CD14-positive monocyte (primary cell): ENCODE measurements at regions not wholly inside any gene's neighbourhood (a gene's known extent, or its start where the extent isn't known, plus 50 kb on each side); places are given as distances from the start of the nearest gene placed in this dataset.
"Not testable (repeated sequence)": the region's sequence is repeated elsewhere in the genome, so short reads cannot be mapped to it uniquely, and the experiment has no call there.

Source experiments
- DNase-seq, 3 donors: peaks; one replicate each; pipeline ENCODE4 v3.0.0-alpha.2; 2011 to 2022
- H2AFZ ChIP-seq: 2 replicates; pipeline ENCODE4 v1.6.0; 2012; ENCODE audit warnings: mild to moderate bottlenecking, low read depth, low read length, inconsistent platforms; ENCODE audit not compliant: insufficient read depth, poor library complexity, severe bottlenecking
- H3K27ac ChIP-seq, 2 donors: 1 replicate in 1 of 2; 2 replicates in 1 of 2; pipeline ENCODE4 v1.5.1; 2012 to 2013; ENCODE audit warnings: low read length in 2 of 2, control low read depth in 1 of 2, inconsistent platforms in 1 of 2, low read depth in 1 of 2, mild to moderate bottlenecking in 1 of 2
- H3K27me3 ChIP-seq, 2 donors: one replicate each; pipeline versions ENCODE4 v1.6.0 to v1.6.1; 2011 to 2013; ENCODE audit warnings: low read length in 2 of 2; ENCODE audit not compliant: control insufficient read depth in 2 of 2, insufficient read depth in 2 of 2
- H3K36me3 ChIP-seq, 2 donors: replicated peaks in 1 of 2; 1 replicate in 1 of 2; 2 replicates in 1 of 2; pipeline versions ENCODE4 v1.5.1 to v1.6.1; 2012 to 2013; ENCODE audit warnings: low read length in 2 of 2, control low read depth in 1 of 2, inconsistent platforms in 1 of 2, mild to moderate bottlenecking in 1 of 2; ENCODE audit not compliant: insufficient read depth in 2 of 2, control insufficient read depth in 1 of 2
- H3K4me1 ChIP-seq, 2 donors: 1 replicate in 1 of 2; 2 replicates in 1 of 2; pipeline versions ENCODE4 v1.5.1 to v1.6.1; 2012 to 2013; ENCODE audit warnings: low read length in 2 of 2, control low read depth in 1 of 2, inconsistent platforms in 1 of 2, mild to moderate bottlenecking in 1 of 2, moderate library complexity in 1 of 2; ENCODE audit not compliant: insufficient read depth in 2 of 2, control insufficient read depth in 1 of 2
- H3K4me2 ChIP-seq: replicated peaks from 2 replicates; pipeline ENCODE3; 2012; ENCODE audit warnings: low read length, moderate library complexity, mild to moderate bottlenecking; ENCODE audit not compliant: poor library complexity, severe bottlenecking; ENCODE audit errors: extremely low read depth
- H3K4me3 ChIP-seq, 3 experiments: fragments of 200-600 bp in 1 of 3; sonication (generic) in 1 of 3; replicated peaks in 1 of 3; 1 replicate in 2 of 3; 2 replicates in 1 of 3; pipeline ENCODE4 v1.5.1; 2011 to 2013; ENCODE audit warnings: low read length in 3 of 3, mild to moderate bottlenecking in 3 of 3, control low read depth in 2 of 3, low read depth in 2 of 3, inconsistent platforms in 1 of 3, moderate library complexity in 1 of 3
- H3K79me2 ChIP-seq: 2 replicates; pipeline ENCODE4 v1.6.0; 2012; ENCODE audit warnings: mild to moderate bottlenecking, control low read depth, inconsistent platforms, low read length, moderate library complexity; ENCODE audit not compliant: insufficient read depth
- H3K9ac ChIP-seq: 2 replicates; pipeline ENCODE4 v1.6.0; 2017; ENCODE audit warnings: low read length, mild to moderate bottlenecking; ENCODE audit not compliant: insufficient read depth, poor library complexity, severe bottlenecking
- H3K9me3 ChIP-seq, 2 donors: replicated peaks in 1 of 2; 1 replicate in 1 of 2; 2 replicates in 1 of 2; pipeline versions ENCODE4 v1.5.1 to v1.6.1; 2012 to 2013; ENCODE audit warnings: low read length in 2 of 2, control low read depth in 1 of 2; ENCODE audit not compliant: control insufficient read depth in 1 of 2, insufficient read depth in 1 of 2
- H4K20me1 ChIP-seq: 2 replicates; pipeline ENCODE4 v1.6.0; 2012; ENCODE audit warnings: mild to moderate bottlenecking, low read length, control low read depth, moderate library complexity; ENCODE audit not compliant: insufficient read depth
- H3K27ac Mint-ChIP-seq, 7 donors: one replicate each; pipeline ENCODE4 v1.8.0; 2020; ENCODE audit warnings: mild to moderate bottlenecking in 7 of 7, mixed read lengths in 7 of 7, moderate library complexity in 6 of 7, inconsistent platforms in 2 of 7
- H3K27me3 Mint-ChIP-seq, 3 donors: one replicate each; pipeline ENCODE4 v1.8.0; 2021 to 2022; ENCODE audit warnings: low read depth in 3 of 3, mild to moderate bottlenecking in 3 of 3, mixed read lengths in 3 of 3, moderate library complexity in 3 of 3, inconsistent platforms in 1 of 3
- H3K36me3 Mint-ChIP-seq, 2 donors: one replicate each; pipeline ENCODE4 v1.8.0; 2020; ENCODE audit warnings: mixed read lengths in 2 of 2, inconsistent platforms in 1 of 2, mild to moderate bottlenecking in 1 of 2
- H3K4me1 Mint-ChIP-seq: one replicate; pipeline ENCODE4 v1.8.0; 2020; ENCODE audit warnings: mild to moderate bottlenecking, mixed read lengths
- H3K4me3 Mint-ChIP-seq, 2 donors: one replicate each; pipeline ENCODE4 v1.8.0; 2020; ENCODE audit warnings: mild to moderate bottlenecking in 2 of 2, mixed read lengths in 2 of 2, moderate library complexity in 1 of 2
- H3K9me3 Mint-ChIP-seq, 7 donors: one replicate each; pipeline ENCODE4 v1.8.0; 2020 to 2022; ENCODE audit warnings: mixed read lengths in 7 of 7, mild to moderate bottlenecking in 6 of 7, moderate library complexity in 6 of 7, inconsistent platforms in 2 of 7
- CTCF ChIP-seq: fragments of 200-600 bp; IDR thresholded peaks from one replicate; pipeline ENCODE4 v1.8.0; 2022; ENCODE audit warnings: antibody characterized with exemption, mild to moderate bottlenecking
- WGBS: methylation state at CpG from one replicate; pipeline ENCODE4 v1.1.5; 2013; ENCODE audit warnings: missing lambda C conversion rate; ENCODE audit not compliant: insufficient coverage; 5-methylcytosine and 5-hydroxymethylcytosine counted together
- intact Hi-C, 2 donors: fragments of 100-400 bp; cut with micrococcal nuclease; formaldehyde crosslinking; loops; one replicate each; pipeline versions ENCODE4 v1.15.0 to v1.15.1; 2023

- Mint-ChIP-seq H3K4me3 (no peak overlapping the region), H3K4me1 (no peaks in the 10 kb centered on the region), H3K9me3 (peaks cover 0 to 13% (median 4%) of the 10 kb centered on the region in 7 donors), H3K27me3 (no peaks in the 10 kb centered on the region), H3K36me3 (no peaks in the 10 kb centered on the region), H3K27ac (no peak overlapping the region)
- no peaks in the 10 kb centered on the region for H3K4me1 ChIP-seq
- no peaks in the 10 kb centered on the region for H3K36me3 ChIP-seq
- H3K27ac ChIP-seq = no peak overlapping the region
- no CpG with 5 or more reads among the region's 7 CpGs for WGBS
- no peaks in the 10 kb centered on the region for H3K9me3 ChIP-seq
- H4K20me1 ChIP-seq = no peaks in the 10 kb centered on the region
- no peak overlapping the region for H3K9ac ChIP-seq
- no peak overlapping the region for H3K4me3 ChIP-seq
- H3K4me2 ChIP-seq = no peak overlapping the region
- no peaks in the 10 kb centered on the region for H3K79me2 ChIP-seq
- H2AFZ ChIP-seq = no peak overlapping the region
- no peaks in the 10 kb centered on the region for H3K27me3 ChIP-seq
- intact Hi-C loops = no loop called here
- no peak for DNase-seq
- no peak for TF ChIP-seq CTCF
These were observed 227.9 kb upstream of the IRAK1BP1 start for GRCh38 chr6:78639111-78640110.

GRCh38 chr6:78643976-78644375 is 223.4 kb upstream of the IRAK1BP1 start:
- H4K20me1 ChIP-seq, H3K79me2 ChIP-seq, DNase-seq, intact Hi-C loops, H3K27ac ChIP-seq, H3K36me3 ChIP-seq, H3K4me2 ChIP-seq, H3K4me1 ChIP-seq, H3K4me3 Mint-ChIP-seq, H3K27ac Mint-ChIP-seq, H3K4me1 Mint-ChIP-seq, H3K27me3 ChIP-seq, H3K27me3 Mint-ChIP-seq, H3K9ac ChIP-seq, H3K4me3 ChIP-seq, H2AFZ ChIP-seq, H3K36me3 Mint-ChIP-seq: not testable (repeated sequence)
- WGBS = 75% methylated on average over 5 of the region's 6 CpGs
- peaks cover 0 to 12% of the 10 kb centered on the region in 2 donors for H3K9me3 ChIP-seq
- H3K9me3 Mint-ChIP-seq = peaks cover 8 to 27% (median 16%) of the 10 kb centered on the region in 7 donors

- H3K79me2 ChIP-seq, H3K4me2 ChIP-seq, H3K4me1 Mint-ChIP-seq, DNase-seq, H3K27ac ChIP-seq, H3K4me1 ChIP-seq, H3K27me3 Mint-ChIP-seq, H3K36me3 ChIP-seq, H3K9ac ChIP-seq, H3K27me3 ChIP-seq, H3K4me3 Mint-ChIP-seq, H2AFZ ChIP-seq, H4K20me1 ChIP-seq, H3K4me3 ChIP-seq, H3K36me3 Mint-ChIP-seq, intact Hi-C loops, H3K27ac Mint-ChIP-seq: not testable (repeated sequence)
- WGBS = 92% methylated on average over 14 of the region's 20 CpGs
- H3K9me3 Mint-ChIP-seq = peaks cover 7 to 33% (median 16%) of the 10 kb centered on the region in 7 donors
- H3K9me3 ChIP-seq = peaks cover 0 to 12% of the 10 kb centered on the region in 2 donors
These were observed 220.6 kb upstream of the IRAK1BP1 start for GRCh38 chr6:78646542-78647415.
